GM23248 (cell line): ENCODE measurements at regions not wholly inside any gene's neighbourhood (a gene's known extent, or its start where the extent isn't known, plus 50 kb on each side); places are given as distances from the start of the nearest gene placed in this dataset.
"Not testable (repeated sequence)": the region's sequence is repeated elsewhere in the genome, so short reads cannot be mapped to it uniquely, and the experiment has no call there.

Experiments used
- DNase-seq: peaks from one replicate; pipeline ENCODE4 v3.0.0-alpha.2; 2015
- H2AFZ ChIP-seq: fragments of 200-600 bp; sonication (generic); 2 replicates; pipeline ENCODE4 v1.6.1; 2016; ENCODE audit warnings: antibody characterized with exemption
- H3F3A ChIP-seq: fragments of 200-600 bp; sonication (generic); 2 replicates; pipeline ENCODE4 v1.6.1; 2016; ENCODE audit warnings: mild to moderate bottlenecking, antibody characterized with exemption, mixed run types; ENCODE audit not compliant: insufficient read depth
- H3K27ac ChIP-seq: fragments of 200-600 bp; sonication (generic); 2 replicates; pipeline ENCODE4 v1.5.1; 2016; ENCODE audit warnings: mild to moderate bottlenecking
- H3K27me3 ChIP-seq: fragments of 200-600 bp; sonication (generic); replicated peaks from 2 replicates; pipeline ENCODE4 v1.6.1; 2016; ENCODE audit warnings: mild to moderate bottlenecking; ENCODE audit not compliant: insufficient read depth
- H3K36me3 ChIP-seq: fragments of 200-600 bp; sonication (generic); 2 replicates; pipeline ENCODE4 v1.6.1; 2016; ENCODE audit warnings: low read depth, mild to moderate bottlenecking
- H3K4me1 ChIP-seq: fragments of 200-600 bp; sonication (generic); 2 replicates; pipeline ENCODE4 v1.6.1; 2016; ENCODE audit warnings: mild to moderate bottlenecking; ENCODE audit not compliant: insufficient read depth
- H3K4me2 ChIP-seq: fragments of 200-600 bp; sonication (generic); one replicate; pipeline ENCODE4 v1.6.1; 2016; ENCODE audit warnings: mild to moderate bottlenecking; ENCODE audit not compliant: unreplicated experiment
- H3K4me3 ChIP-seq: fragments of 200-600 bp; sonication (generic); 2 replicates; pipeline ENCODE4 v1.5.1; 2016; ENCODE audit warnings: mild to moderate bottlenecking
- H3K79me2 ChIP-seq: fragments of 200-600 bp; sonication (generic); 2 replicates; pipeline ENCODE4 v1.6.1; 2016; ENCODE audit warnings: mild to moderate bottlenecking; ENCODE audit not compliant: insufficient read depth
- H3K9ac ChIP-seq: fragments of 200-600 bp; sonication (generic); 2 replicates; pipeline ENCODE4 v1.6.1; 2016; ENCODE audit warnings: mild to moderate bottlenecking
- H3K9me2 ChIP-seq: fragments of 200-600 bp; sonication (generic); 2 replicates; pipeline ENCODE4 v1.6.1; 2016; ENCODE audit warnings: mixed run types, mild to moderate bottlenecking, moderate library complexity; ENCODE audit not compliant: insufficient read depth
- H3K9me3 ChIP-seq: fragments of 200-600 bp; sonication (generic); one replicate; pipeline ENCODE4 v1.6.1; 2017; ENCODE audit warnings: low read depth
- H4K20me1 ChIP-seq: fragments of 200-600 bp; sonication (generic); 2 replicates; pipeline ENCODE4 v1.6.0; 2016; ENCODE audit not compliant: insufficient read depth
- EZH2 ChIP-seq: fragments of 200-600 bp; sonication (generic); IDR thresholded peaks from 2 replicates; pipeline ENCODE4 v1.6.1; 2018; ENCODE audit warnings: antibody characterized with exemption, mild to moderate bottlenecking; ENCODE audit not compliant: insufficient read depth, poor library complexity, severe bottlenecking
- EZH2phosphoT487 ChIP-seq: fragments of 200-600 bp; sonication (generic); IDR thresholded peaks from 2 replicates; pipeline ENCODE4 v1.6.1; 2018; ENCODE audit warnings: antibody characterized with exemption, moderate library complexity, mild to moderate bottlenecking, low read depth; ENCODE audit not compliant: insufficient read depth
- WGBS, 2 experiments: methylation state at CpG; one replicate each; pipeline ENCODE4 v1.1.6; 2015 to 2017; ENCODE audit warnings: low lambda C conversion rate in 2 of 2, low coverage in 1 of 2; ENCODE audit errors: missing lambda C conversion rate in 2 of 2; 5-methylcytosine and 5-hydroxymethylcytosine counted together
- in situ Hi-C: fragments of 300-500 bp; cut with MboI; formaldehyde crosslinking; loops from 2 replicates; pipeline ENCODE4 v1.15.0; 2020

GRCh38 chr19:27419217-27419616 lies 1793.7 kb downstream of the UQCRFS1 start:
- H3K9me2 ChIP-seq, H2AFZ ChIP-seq, H3K4me1 ChIP-seq, H3K9ac ChIP-seq, H3K79me2 ChIP-seq, H4K20me1 ChIP-seq, H3K36me3 ChIP-seq, H3K9me3 ChIP-seq, DNase-seq, H3F3A ChIP-seq, H3K4me2 ChIP-seq, H3K27ac ChIP-seq, H3K27me3 ChIP-seq, in situ Hi-C loops, H3K4me3 ChIP-seq: not testable (repeated sequence)
- WGBS, 2 experiments: 42 to 62% methylated on average over 1 of the region's 1 CpG

GRCh38 chr19:27393591-27393990 lies 1819.4 kb downstream of the UQCRFS1 start:
- no peak overlapping the region for H3K27ac ChIP-seq
- DNase-seq: no peak
- no peak overlapping the region for H3K4me2 ChIP-seq
- no peak overlapping the region for H2AFZ ChIP-seq
- in situ Hi-C loops: no loop called here
- no peak for TF ChIP-seq EZH2phosphoT487
- TF ChIP-seq EZH2: no peak
- H3K4me3 ChIP-seq: no peak overlapping the region
- no peak overlapping the region for H3K9ac ChIP-seq
- no peaks in the 10 kb centered on the region for H3K27me3 ChIP-seq
- H3K4me1 ChIP-seq: no peaks in the 10 kb centered on the region
- no peaks in the 10 kb centered on the region for H3K9me2 ChIP-seq
- H4K20me1 ChIP-seq: no peaks in the 10 kb centered on the region
- H3K36me3 ChIP-seq: no peaks in the 10 kb centered on the region
- WGBS, 2 experiments: 32% methylated on average over 2 of the region's 2 CpGs
- no peaks in the 10 kb centered on the region for H3K79me2 ChIP-seq
- H3F3A ChIP-seq: no peaks in the 10 kb centered on the region
- H3K9me3 ChIP-seq: no peaks in the 10 kb centered on the region

DNA sequence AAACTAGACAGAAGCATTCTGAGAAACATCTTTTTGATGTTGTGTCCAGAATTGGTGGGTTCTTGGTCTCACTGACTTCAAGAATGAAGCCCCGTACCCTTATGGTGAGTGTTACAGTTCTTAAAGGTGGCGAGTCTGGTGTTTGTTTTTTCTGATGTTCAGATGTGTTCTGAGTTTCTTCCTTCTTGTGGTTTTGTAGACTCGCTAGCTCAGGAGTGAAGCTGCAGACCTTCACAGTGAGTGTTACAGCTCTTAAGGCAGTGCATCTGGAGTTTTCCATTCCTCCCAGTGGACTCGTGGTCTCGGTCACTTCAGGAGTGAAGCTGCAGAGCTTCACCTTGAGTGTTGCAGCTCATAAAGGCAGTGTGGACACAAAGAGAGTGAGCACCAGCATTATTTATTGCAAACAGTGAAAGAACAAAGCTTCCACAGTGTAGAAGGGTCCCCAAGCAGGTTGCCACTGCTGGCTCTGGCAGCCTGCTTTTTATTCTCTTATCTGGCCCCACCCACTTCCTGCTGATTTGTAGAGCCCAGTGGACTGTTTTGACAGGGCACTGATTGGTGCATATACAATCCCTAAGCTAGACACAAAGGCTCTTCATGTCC lies 1820.8 kb downstream of the UQCRFS1 start:
- H3K4me3 ChIP-seq: no peak overlapping the region
- 29 to 33% methylated on average over 5 of the region's 5 CpGs for WGBS, 2 experiments
- H3K9me3 ChIP-seq: peaks cover 4% of the 10 kb centered on the region
- no peaks in the 10 kb centered on the region for H3K27me3 ChIP-seq
- no peaks in the 10 kb centered on the region for H3K4me1 ChIP-seq
- H3K9ac ChIP-seq: no peak overlapping the region
- H3K79me2 ChIP-seq: no peaks in the 10 kb centered on the region
- no peak overlapping the region for H3K4me2 ChIP-seq
- no peak for DNase-seq
- H2AFZ ChIP-seq: no peak overlapping the region
- TF ChIP-seq EZH2 (no peak), EZH2phosphoT487 (no peak)
- H3K36me3 ChIP-seq: no peaks in the 10 kb centered on the region
- H3K9me2 ChIP-seq: no peaks in the 10 kb centered on the region
- H4K20me1 ChIP-seq: no peaks in the 10 kb centered on the region
- in situ Hi-C loops: no loop called here
- no peak overlapping the region for H3K27ac ChIP-seq
- no peaks in the 10 kb centered on the region for H3F3A ChIP-seq

DNA sequence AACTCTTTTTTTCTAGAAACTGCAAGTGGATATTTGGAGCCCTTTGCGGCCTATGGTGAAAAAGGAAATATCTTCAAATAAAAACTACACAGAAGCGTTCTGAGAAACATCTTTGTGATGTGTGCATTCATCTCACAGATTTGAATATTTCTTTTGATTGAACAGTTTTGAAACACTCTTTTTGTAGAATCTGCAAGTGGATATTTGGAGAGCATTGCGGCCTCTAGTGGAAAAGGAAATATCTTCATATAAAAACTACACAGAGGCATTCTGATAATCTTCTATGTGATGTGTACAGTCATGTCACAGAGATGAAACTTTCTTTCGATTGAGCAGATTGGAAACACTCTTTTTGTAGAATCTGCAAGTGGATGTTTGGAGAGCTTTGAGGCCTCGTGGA lies 1833.6 kb downstream of the UQCRFS1 start:
- H3K4me1 ChIP-seq, H3F3A ChIP-seq, H3K79me2 ChIP-seq, H3K9me2 ChIP-seq, H3K36me3 ChIP-seq, H4K20me1 ChIP-seq, H3K4me2 ChIP-seq, H3K9ac ChIP-seq, H3K27me3 ChIP-seq, H3K27ac ChIP-seq, H2AFZ ChIP-seq, in situ Hi-C loops, H3K9me3 ChIP-seq, H3K4me3 ChIP-seq: not testable (repeated sequence)
- DNase-seq: peak; percentile 3
- 11 to 14% methylated on average over 5 of the region's 5 CpGs for WGBS, 2 experiments

GRCh38 chr19:27369603-27370002 lies 1843.3 kb downstream of the UQCRFS1 start:
- H3K9me2 ChIP-seq, H3K27me3 ChIP-seq, H3K79me2 ChIP-seq, H3K9me3 ChIP-seq, H3F3A ChIP-seq, in situ Hi-C loops, DNase-seq, H4K20me1 ChIP-seq, H3K36me3 ChIP-seq, H3K27ac ChIP-seq, H3K4me1 ChIP-seq, H2AFZ ChIP-seq, H3K9ac ChIP-seq, H3K4me3 ChIP-seq, H3K4me2 ChIP-seq: not testable (repeated sequence)
- WGBS, 2 experiments: 14 to 18% methylated on average over 3 of the region's 3 CpGs

DNA sequence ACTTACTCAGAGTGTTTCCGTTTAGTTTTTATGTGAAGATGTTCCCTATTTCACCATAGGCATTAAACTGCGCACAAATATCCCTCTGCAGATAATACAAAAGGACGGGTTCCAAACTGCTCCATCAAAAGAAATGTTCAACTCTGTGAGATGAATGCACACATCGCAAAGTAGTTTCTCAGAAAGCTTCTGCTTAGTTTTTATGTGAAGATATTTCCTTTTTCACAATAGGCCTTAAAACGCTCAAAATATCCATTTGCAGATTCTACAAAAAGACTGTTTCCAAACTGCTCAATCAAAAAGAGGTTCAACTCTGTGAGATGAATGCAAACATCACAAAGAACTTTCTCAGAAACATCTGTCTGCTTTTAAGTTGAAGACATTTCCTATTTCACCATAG lies 1850.5 kb downstream of the UQCRFS1 start:
- H3K4me2 ChIP-seq, in situ Hi-C loops: not testable (repeated sequence)
- WGBS, 2 experiments: 10 to 14% methylated on average over 5 of the region's 5 CpGs

DNA sequence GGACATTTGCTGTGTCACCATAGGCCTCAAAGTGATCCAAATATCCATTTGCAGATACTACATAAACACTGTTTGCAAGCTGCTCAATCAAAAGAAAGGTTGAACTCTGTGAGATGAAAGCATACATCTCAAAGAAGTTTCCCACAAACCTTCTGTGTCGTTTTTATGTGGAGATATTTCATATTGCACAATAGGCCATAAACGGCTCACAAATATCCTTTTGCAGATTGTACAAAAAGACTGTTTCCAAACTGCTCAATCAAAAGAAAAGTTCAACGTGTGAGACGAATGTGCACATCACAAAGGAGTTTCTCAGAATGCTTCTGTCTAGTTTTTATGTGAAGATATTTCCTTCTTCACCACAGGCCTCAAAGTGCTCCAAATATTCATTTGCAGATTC lies 1857.4 kb downstream of the UQCRFS1 start:
- H3K9me2 ChIP-seq, H4K20me1 ChIP-seq, H3K36me3 ChIP-seq, H3F3A ChIP-seq, H3K27me3 ChIP-seq, H3K9ac ChIP-seq, in situ Hi-C loops, H3K4me3 ChIP-seq, H3K27ac ChIP-seq, H3K4me1 ChIP-seq, H3K4me2 ChIP-seq, H3K79me2 ChIP-seq, DNase-seq, H2AFZ ChIP-seq: not testable (repeated sequence)
- WGBS, 2 experiments: 22 to 23% methylated on average over 4 of the region's 4 CpGs
- H3K9me3 ChIP-seq: peaks cover 15% of the 10 kb centered on the region

More for the DNA sequence above, 1850.5 kb downstream of the UQCRFS1 start:
- not testable (repeated sequence) for H3K9me2 ChIP-seq, H3K27me3 ChIP-seq, H2AFZ ChIP-seq, H3K9ac ChIP-seq, H3K36me3 ChIP-seq, H3K79me2 ChIP-seq, H3K4me1 ChIP-seq, H3K9me3 ChIP-seq, H3F3A ChIP-seq, H3K4me3 ChIP-seq, H4K20me1 ChIP-seq, H3K27ac ChIP-seq, DNase-seq
